DOHH2 (cell line): ENCODE measurements at regions not wholly inside any gene's neighbourhood (a gene's known extent, or its start where the extent isn't known, plus 50 kb on each side); places are given as distances from the start of the nearest gene placed in this dataset.

Experiments
- EZH2phosphoT487 ChIP-seq: fragments of 200-600 bp; sonication (generic); IDR thresholded peaks from 2 replicates; pipeline ENCODE4 v1.6.1; 2017; ENCODE audit warnings: borderline replicate concordance, mild to moderate bottlenecking, antibody characterized with exemption, low read length, moderate library complexity, mixed read lengths
- TF ChIP-seq, protein P1 (sequence below): fragments of 200-600 bp; sonication (generic); IDR thresholded peaks from one replicate; pipeline ENCODE4 v1.5.1; 2014; ENCODE audit warnings: antibody characterized with exemption, mild to moderate bottlenecking, low read depth, low read length; ENCODE audit not compliant: poor library complexity, severe bottlenecking

DNA sequence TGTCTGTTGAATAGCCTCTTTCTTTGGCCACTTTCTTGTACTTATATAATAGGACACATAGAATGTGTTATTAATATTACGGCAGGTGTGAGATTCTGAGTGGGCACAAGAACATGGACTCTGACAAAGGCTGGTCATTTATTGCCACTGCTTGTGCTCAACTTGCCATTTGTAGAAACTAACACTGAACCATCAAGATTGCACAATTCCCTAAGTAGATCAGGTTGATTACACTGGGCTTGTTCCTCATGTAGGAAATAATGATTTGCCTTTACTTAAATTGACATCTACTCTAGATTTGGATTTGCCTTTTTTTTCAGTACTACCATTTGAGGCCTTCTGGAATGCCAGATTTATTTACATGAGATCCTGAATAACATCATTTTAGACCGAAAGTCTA lies 342.7 kb upstream of the CWC22 start:
- TF ChIP-seq, protein P1, sequence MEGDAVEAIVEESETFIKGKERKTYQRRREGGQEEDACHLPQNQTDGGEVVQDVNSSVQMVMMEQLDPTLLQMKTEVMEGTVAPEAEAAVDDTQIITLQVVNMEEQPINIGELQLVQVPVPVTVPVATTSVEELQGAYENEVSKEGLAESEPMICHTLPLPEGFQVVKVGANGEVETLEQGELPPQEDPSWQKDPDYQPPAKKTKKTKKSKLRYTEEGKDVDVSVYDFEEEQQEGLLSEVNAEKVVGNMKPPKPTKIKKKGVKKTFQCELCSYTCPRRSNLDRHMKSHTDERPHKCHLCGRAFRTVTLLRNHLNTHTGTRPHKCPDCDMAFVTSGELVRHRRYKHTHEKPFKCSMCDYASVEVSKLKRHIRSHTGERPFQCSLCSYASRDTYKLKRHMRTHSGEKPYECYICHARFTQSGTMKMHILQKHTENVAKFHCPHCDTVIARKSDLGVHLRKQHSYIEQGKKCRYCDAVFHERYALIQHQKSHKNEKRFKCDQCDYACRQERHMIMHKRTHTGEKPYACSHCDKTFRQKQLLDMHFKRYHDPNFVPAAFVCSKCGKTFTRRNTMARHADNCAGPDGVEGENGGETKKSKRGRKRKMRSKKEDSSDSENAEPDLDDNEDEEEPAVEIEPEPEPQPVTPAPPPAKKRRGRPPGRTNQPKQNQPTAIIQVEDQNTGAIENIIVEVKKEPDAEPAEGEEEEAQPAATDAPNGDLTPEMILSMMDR, result no peak
- no peak for TF ChIP-seq EZH2phosphoT487
